ENCODE measurements at regions not wholly inside any gene's neighbourhood (a gene's known extent, or its start where the extent isn't known, plus 50 kb on each side); places are given as distances from the start of the nearest gene placed in this dataset.

DNA sequence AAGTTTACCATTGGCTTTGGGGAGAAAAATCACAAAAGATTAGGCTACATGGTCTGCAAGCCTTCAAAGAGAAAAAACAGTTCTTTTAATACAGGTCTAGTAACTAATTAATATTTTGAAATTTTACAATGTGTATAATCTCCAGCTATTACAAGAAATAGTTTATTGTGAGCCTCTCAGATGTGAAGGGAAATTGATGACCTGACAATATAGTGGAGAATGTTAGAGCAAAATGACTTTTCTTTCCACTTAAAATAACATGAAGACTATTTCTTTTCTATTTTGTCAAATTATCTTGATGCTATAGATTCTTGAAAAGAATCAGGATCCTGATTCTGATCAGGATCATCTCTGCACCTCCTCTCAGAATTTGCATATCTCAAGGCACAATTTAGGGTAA, 362.3 kb downstream of the PMP22 start:
- TF ChIP-seq, protein P1, sequence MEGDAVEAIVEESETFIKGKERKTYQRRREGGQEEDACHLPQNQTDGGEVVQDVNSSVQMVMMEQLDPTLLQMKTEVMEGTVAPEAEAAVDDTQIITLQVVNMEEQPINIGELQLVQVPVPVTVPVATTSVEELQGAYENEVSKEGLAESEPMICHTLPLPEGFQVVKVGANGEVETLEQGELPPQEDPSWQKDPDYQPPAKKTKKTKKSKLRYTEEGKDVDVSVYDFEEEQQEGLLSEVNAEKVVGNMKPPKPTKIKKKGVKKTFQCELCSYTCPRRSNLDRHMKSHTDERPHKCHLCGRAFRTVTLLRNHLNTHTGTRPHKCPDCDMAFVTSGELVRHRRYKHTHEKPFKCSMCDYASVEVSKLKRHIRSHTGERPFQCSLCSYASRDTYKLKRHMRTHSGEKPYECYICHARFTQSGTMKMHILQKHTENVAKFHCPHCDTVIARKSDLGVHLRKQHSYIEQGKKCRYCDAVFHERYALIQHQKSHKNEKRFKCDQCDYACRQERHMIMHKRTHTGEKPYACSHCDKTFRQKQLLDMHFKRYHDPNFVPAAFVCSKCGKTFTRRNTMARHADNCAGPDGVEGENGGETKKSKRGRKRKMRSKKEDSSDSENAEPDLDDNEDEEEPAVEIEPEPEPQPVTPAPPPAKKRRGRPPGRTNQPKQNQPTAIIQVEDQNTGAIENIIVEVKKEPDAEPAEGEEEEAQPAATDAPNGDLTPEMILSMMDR (IDR thresholded peaks at IDR 0.05), result no peak
- no peak for TF ChIP-seq POLR2AphosphoS5 (IDR thresholded peaks at IDR 0.05)

Measured in esophagus muscularis mucosa (tissue), 3 donors.